ENCODE measurements at regions not wholly inside any gene's neighbourhood (a gene's known extent, or its start where the extent isn't known, plus 50 kb on each side); places are given as distances from the start of the nearest gene placed in this dataset.

DNA sequence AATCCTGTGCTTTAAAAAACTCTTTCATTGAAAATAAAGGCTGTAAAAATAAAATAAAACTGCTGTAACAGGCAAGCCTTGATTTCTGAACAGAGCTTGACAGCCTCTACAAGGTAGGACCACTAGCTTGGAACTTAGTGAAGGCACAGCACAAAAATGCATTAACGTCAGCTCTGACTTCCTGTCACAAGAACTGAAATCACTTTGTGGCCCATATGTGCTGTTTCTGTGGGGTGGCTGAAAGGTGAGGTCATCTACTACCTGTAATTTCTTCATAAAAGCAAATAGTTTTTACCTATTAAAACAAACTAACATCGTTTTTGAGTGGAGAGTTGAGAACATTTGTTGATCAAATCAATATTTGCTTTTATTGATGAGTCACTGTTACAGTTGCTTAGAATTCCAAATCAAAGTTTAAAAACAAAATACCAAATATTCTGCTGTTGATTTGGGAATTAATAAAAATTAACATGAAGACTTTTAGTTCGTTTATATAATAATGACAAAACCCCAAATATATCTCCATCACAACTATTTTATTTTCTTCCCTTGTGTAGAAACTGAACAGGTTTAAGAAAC, 1034.1 kb downstream of the MCTP2 start:
- no peak for FAIRE-seq

DNA sequence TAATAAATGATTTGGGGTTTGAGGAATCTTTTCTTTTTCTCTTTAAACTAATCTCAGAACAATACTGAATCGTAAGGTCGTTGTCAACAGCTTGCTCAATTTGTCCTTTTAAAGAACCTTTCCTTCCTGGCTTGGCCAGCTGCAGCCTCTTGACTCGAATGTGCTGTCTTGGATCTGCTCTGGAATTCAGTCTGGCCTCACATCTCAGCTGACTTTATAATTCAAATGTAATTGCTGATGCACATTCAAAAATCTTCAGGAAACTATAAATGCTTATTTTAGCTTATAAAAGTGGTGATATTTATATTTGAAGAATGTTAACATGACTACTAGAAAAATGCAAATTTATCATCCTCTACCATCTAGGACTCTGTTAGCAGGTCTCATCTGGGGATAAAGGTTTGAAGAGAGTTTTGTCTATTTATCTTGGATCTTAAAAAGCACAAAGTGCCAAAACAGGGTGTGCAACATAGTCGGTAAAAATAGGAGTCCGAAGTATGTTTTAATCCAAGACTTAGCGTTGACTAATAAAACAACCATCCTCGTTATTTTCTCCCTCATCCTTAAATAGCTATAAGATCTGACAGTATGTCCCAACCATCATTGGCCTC, 1035.2 kb downstream of the MCTP2 start:
- FAIRE-seq, result no peak

DNA sequence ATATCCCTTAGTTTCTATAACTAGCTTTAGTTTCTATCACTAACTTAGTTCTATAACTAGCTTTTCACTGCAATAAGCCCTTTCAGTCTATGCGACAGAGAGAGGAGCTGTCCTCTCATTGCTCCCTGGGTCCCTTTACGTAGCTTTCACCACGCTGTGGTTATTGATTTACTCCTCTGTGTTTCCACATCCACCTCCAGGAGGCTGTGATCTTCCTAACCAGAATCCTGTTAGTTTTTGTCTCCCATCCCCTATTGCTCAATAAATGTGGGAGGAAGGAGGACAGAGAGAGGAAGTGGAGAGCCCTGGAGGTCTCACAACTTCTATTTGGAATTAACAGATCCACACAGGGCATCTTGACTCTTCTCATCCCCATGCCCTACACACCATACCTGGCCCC, 1036.1 kb downstream of the MCTP2 start:
- FAIRE-seq, result no peak

DNA sequence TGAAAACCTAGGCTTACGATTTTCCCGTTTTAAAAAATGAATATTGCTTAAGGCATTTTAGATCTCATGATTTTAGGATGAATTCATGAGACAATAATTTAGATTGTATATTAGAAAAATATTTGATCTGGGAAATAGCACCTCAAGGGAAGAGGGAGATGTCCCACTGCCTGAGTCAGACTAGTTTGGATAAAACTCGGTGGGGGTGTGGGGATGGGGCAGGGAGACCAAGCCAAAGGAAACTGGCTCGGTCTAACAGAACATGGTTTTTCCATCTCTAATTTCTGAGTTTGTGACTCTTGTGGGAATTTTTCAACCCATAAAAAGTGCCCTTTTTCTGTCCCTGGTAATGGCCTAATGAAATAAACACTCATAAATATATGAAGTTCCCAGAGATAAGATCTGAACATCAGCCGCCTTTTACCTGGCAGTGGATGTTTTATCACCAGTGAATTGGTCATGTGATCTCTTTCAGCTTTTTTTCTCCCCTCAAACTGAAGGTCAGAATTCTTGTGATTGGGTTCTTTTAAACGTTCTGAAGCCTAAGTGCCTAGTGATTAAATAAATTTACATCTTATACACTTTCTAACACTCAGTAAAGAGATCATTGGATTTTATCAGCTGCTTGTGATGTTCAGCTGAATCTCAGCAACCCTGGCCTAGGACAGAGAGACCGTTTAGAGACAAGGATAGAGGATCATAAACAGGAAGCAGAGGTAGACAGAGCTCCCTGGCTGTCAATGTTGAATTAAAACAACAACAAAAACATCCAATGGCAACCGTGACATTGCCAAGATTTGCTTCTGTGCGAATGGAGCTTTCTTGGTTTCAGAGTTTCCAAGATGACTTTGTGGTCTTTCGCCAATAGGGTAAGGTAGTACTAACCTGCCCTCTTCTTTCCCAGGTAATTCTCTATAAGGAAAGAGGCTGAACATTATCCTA, 1038.2 kb downstream of the MCTP2 start:
- no peak for FAIRE-seq

DNA sequence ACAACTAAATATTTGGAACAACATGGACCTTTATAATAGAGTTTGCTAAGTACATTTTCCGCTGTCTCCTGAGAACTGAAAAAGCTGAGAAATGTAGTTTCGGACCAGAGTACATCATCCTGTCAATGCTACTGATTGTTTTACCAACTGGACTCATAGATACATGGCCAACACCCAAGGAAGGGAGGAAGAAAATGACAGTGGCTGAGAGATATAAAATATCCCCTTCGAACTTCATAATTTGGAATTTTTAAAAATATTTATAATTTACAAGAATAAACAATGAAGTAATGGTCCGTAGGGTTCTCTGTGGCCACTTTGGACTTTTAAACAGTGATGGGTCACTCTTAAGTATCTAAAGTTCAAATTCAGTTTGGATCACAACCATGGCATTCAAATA, 1042.7 kb downstream of the MCTP2 start:
- FAIRE-seq, result no peak

DNA sequence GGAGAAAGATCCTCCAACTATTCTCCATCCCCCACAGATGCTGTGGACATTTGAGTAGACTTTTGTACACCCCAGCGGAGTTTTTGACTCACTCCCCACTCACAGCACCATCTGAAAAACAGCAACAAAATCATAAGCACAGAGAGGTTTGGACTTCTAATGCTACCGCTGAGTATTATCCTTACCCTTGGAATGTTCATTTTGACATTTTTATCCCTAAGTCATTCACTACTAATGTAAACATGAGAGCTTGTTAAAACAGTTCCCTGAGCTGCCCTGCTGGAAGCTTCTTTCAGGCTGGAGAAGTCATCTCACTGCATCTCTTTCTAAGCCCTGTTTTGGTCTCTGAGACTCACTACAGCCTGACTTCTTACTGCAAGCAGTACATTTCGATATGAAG, 1045.9 kb downstream of the MCTP2 start:
- FAIRE-seq, result no peak

DNA sequence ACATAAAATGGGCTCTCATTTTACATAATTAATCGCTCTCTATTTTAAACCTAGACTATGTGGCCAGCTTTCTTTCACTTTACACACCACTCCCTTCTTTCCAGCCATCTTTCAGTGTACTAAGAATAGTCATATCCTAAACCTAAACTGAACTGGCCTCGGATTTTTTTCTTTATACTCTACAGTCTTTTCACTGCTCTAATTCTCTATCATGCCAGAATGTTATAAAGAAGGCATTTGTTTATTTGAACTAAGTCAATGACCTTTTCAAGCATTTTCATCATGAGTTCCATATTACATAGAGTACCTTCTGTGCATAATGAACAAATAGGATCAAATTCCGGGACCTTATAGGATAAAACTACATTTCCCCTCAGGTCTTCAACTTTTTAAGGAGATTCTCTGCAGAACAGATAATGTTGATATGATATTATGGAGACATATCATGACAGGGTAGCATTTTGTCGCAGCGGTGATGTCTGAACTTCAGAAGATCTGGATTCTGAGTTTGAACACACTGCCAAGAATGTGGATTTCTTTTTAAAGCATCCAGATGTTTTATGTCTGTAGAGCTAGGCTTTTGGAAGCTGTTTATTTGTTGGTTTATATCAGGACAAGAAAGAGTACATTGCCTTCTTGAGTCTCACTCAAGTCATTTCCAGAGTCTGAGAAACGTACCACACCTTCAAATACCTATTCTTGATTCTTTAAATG, 1047.3 kb downstream of the MCTP2 start:
- FAIRE-seq, result no peak

DNA sequence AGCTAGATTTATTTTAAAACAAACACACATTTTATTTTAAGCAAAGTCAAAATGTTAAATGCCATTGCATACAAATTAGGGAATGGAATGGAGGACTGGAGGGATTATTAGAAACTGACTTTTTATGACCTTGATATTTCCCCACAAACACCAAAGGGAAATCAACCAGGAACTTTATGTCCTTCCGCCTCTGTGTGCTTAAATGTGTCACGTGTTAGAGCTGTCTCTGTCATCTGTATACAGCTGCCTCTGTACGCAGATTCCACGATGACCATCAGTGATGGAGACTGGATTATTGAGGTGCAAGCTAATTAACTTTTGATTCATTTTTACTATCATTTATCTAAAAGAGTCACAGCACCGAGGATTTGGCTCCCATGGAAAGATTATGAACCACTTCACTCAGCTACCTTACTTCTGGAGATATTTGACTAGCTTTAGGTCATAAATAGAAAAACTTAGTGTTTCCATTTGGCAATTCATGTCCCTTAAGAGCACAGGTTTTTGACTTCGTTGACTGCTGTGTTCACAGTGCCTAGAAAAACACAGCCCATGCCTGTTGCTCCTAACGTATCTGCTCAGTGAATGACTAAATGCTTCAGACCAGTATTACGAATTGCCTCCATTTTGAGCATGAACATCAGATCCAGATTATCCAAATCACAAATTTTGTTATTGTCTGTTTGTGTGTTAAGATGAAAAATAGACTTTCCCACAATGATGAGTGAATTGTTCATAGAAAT, 1048.1 kb downstream of the MCTP2 start:
- no peak for FAIRE-seq

DNA sequence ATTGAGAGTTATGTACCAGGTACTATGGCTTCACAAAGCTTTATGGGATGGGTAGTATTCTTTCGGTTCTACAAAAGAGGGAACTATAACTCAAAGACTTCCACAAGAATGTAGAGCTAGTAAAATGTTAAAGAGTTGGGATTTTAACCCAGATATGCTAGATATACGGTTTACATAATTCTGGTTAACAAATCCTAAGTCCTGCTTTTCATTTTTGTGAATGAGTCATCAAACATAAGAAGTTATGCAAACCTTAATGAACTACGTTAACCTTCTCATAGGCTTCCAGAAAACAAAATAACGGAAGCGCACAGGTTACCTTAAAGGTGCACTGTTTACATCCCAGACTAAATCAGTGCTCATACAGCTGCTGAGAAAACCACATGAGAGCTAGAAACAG, 1049.3 kb downstream of the MCTP2 start:
- no peak for FAIRE-seq

DNA sequence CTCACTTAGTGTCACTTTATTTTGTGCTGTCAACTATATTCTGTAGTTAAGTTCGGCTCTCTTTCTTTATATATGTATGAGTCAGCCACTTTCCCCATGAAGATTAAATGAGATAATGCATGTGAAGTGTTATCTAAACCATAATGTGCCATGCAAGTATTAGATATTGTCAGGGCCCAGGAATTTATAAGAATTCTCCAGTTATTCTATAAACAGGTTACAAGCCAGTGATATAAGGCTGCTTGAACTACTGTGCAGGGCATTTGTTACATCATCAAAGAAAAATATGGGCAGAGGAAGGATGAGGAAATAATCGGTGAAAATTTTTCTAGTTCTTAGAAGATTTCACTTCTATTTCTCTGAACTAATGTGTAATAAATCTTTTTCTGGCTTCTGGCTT, 1049.0 kb upstream of the NR2F2 start:
- no peak for FAIRE-seq

DNA sequence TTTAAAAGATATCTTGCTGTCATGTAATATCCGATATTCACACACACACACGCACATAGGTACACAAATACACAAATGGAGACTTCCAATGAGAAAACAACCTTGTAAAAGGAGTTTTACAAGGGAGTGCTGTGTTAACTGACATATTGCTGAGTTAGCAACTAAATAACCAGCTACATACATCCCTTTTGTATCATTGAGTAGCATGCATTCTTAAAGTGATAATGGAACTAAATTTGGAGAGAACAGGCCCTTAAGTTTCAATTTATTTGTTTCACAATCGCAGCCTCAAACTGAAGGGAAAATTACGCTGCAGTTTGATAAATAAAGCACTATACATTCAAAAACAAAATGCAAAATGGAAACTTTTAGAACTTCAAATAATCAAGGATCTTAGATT, 1046.0 kb upstream of the NR2F2 start:
- FAIRE-seq, result no peak

DNA sequence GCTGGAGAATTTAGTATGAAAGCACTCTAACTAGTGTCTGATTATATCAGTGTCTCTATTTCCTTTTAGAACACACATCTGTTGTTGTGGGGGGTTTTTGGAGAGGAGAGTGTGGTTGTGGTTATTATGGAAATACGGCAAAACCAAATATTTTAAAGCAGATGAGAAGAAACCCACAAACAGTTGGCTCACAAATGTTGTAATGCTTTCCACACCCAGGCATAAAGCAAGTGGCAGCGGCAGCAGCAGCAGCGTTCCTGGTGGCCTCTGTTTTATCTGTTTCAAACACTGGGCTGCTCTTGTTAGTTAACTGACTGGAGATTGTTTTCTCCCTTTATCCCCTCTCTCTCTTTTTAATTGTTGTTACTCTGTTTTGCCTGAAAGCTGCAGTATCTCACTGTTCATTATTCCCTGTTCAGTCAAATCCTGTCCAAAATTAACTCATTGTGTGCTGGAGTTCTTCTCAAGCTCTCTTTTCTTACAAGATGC, 1045.5 kb upstream of the NR2F2 start:
- no peak for FAIRE-seq

DNA sequence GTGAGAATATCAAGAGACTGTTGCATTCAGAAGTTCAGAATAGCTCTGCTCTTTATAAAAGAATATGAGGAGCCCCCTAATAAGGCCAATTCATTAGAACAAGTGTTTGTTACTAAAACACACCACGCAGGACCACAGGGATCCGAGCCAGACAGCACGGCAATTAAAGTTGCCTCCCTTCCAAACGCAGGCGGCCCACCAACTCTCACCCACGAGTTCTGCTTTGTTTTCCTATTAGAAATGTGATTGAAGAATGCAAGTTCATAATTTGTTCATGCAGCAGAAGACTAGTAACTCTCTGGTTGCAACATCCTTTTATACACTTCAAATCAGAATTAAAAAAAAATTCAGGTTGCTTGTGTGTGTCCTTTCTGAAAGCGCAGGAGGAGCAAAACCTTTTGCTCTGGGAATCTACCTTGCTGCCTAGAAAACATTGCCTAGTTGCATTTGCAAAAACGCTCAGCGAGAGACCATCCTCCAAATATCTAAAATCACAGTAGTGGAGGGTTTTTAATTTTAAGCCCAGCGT, 1044.1 kb upstream of the NR2F2 start:
- FAIRE-seq, result no peak

DNA sequence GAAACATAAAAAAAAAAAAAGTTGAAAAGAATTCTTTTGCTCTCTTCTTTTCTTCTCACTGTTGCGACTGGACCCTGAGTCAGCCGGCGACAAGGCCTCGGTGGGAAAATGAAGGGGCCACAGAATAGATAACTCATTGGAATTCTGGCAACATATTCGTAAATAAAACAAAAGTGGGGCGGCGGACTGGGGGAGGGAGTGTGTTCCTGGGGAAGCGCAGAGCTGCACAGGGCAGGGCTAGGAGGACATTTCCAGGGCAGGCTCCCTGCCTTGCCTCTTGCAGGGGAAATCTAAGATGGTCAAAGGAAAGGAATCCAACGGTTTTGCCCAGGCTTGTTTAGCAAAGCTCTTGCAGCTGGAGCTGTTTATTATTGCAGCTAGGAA, 1042.8 kb upstream of the NR2F2 start:
- no peak for FAIRE-seq

DNA sequence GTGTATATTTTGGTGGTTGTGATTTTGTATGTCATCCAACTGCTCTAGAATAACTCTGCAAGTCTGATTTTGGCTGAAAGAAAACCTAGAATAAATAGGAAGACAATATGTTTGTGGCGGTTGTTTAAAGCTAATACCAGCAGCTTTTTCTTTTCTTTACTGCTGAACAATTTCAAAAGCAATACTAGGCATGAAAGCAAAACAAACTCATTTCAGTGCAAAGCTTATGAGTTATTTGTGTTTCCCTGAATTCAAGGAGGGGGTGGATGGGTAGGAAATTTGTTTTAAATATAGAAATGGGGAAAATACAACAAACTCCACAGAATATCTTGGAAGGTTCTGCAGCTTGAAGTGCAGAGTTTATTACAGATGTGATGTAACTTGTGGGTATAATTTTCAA, 1041.9 kb upstream of the NR2F2 start:
- FAIRE-seq, result no peak

DNA sequence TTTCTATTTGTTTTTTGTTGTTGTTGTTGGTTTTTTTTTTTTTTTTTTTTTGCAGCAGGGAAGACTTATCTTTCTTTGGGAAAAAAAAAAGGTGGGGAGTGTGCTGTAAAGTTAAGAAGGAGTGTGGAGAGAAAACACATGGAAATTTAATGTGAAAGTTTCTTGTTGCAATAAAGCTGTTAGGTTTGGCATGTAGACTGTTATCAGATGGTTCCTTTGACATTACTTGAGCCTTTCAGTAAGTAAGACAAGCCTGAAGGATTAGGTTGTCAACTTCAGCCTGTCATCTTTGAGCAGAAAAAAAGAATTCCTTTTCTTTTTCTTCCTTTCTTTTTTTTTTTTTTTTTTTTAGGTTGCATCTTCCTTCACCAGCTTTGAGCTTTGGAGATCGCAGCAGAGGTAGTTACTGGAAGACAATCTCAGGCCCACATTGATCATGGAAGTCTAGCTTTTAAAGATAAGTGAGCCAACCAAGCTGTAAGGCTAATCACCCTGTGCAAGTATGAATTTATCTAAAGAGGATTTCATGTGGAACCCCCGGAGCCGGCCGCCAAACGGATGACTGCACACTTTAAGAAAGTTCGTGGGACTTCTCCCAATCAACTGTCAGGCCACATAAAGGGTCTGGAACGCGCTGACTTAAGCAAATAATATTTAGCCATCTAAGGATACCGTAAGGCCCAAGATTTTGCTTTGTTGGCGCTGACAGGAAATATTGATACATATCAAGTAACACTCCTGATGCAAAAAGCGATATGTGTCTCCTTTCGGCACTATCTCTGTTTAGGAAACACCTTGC, 1040.1 kb upstream of the NR2F2 start:
- FAIRE-seq, result no peak

DNA sequence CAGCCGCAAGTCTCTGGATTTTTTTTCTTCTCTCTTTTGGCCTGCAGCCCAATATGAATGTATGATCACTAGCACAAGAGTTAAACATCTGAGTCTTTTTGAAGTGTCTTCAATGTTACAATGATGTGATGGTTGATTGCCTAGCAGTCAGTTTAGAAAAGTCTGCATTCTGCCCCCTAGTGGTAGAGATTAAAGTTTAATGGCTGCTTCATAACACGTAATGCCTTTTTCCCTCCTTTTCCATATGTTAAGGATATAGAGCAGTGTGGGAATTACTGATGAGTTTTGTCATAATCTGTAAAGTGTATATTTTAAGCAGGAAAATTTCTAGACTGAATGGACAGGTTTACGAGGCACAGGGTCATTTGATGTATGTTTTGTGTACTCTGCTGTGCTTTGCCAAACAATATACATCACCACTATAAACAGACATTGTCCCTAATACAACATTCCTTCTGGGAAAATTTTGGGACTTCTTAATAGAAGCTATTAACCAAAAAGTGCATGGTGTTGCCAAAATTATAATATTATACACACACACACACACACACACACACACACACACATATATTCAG, 1038.5 kb upstream of the NR2F2 start:
- peak; percentile 89 for FAIRE-seq

DNA sequence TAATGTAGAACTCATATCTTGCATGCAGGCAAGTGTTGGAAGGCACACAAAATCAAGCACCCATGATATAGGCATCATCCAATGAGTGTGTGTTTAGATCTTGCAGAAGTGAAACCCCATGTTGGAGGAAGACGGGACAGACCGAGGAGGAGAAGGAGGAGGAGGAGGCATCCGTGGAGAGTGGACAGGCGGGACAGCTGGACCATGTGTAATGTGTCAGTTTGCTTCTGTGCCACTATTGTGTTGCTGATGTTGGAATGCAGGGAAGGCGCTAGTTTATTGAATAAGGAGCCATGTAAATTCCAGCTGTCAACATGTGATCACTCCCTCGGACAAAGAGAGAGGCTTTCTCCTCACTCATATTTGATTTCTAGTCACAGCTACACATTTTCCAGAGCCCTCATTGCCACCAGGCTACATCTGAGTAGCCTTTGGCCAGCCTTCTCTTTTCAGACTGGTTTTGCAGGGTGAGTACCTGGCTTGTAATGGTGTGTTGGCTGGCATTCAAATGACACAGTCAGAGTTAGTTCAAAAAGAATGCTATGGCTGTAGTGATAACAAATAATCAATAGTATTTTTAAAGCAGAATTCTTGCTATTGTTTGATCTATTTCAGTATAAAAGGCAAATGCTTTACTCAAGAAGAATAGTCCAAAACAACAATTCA, 1037.6 kb upstream of the NR2F2 start:
- FAIRE-seq, result no peak

DNA sequence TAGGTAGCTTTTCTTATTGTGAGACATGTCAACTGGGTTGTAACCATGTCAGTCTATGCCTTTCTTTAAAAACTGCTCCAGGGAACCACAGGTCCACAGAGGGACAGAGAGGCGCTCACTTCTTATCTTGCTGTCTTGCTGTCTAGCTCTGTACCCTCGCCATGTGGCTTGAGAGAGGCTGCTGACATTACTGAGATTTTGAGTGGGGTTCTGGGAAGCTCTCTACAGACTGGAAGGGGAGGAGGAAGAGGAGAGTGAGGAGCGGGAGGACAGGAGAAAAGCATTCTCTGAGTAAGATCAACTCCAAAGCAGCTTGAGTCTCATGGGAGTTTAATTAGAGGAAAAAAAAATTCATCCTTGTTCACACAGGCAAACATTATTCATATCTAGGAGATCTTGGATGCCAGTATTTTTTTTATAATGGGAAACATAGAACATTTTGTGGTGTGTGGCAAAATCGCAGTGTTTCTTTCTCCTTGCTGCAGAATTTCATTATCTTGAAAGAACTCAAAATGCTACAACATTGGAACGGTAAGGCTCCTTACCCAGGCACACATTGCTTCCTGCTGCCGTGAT, 1037.0 kb upstream of the NR2F2 start:
- no peak for FAIRE-seq

DNA sequence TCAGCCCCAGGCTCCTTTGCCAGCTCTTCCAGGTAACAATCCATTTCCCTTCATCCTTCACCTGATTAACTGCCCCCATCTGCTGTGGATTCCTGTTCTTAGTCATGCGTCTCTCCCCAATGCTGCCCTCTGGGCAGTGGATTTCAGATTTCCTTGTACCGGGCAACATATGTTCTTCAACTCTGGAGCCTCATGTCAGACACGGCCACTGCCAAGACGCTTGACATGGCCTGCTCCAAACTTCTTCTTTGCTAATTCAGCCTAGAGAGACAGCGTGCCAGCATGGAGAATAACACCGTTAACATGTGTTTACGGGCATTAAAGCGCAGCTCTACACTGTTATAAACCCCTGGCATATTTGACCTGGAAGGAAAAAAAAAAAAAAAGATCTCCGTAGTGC, 1035.1 kb upstream of the NR2F2 start:
- no peak for FAIRE-seq

Data from islet of Langerhans (tissue), 1 donor.